Esophagus squamous epithelium (tissue), 5 donors: ENCODE measurements at regions not wholly inside any gene's neighbourhood (a gene's known extent, or its start where the extent isn't known, plus 50 kb on each side); places are given as distances from the start of the nearest gene placed in this dataset.

Experiments
- DNase-seq: peaks from one replicate; lab custom pipeline; 2025; lab: John Stamatoyannopoulos, UW
- H3K27ac ChIP-seq, 4 donors: fragments of 200-600 bp; sonication (generic); one replicate each; pipeline ENCODE4 v1.5.1; 2016 to 2019; ENCODE audit warnings: mild to moderate bottlenecking in 1 of 4
- H3K27me3 ChIP-seq, 4 donors: fragments of 200-600 bp; sonication (generic); 1 replicate in 3 of 4; 2 replicates in 1 of 4; pipeline versions ENCODE4 v1.5.1 to v1.6.0; 2017 to 2021; ENCODE audit warnings: antibody characterized with exemption in 1 of 4
- H3K36me3 ChIP-seq, 3 donors: fragments of 200-600 bp; sonication (generic); one replicate each; pipeline ENCODE4 v1.5.1; 2016 to 2019
- H3K4me1 ChIP-seq, 3 donors: fragments of 200-600 bp; sonication (generic); one replicate each; pipeline ENCODE4 v1.5.1; 2017 to 2019
- H3K4me3 ChIP-seq, 4 donors: fragments of 200-600 bp; sonication (generic); 1 replicate in 3 of 4; 2 replicates in 1 of 4; pipeline ENCODE4 v1.5.1; 2016 to 2019; ENCODE audit warnings: mild to moderate bottlenecking in 2 of 4, moderate library complexity in 1 of 4
- H3K9me3 ChIP-seq, 3 donors: fragments of 200-600 bp; sonication (generic); one replicate each; pipeline ENCODE4 v1.5.1; 2016 to 2019
- CTCF ChIP-seq, 6 experiments: fragments of 450-650 bp in 4 of 6; fragments of 200-600 bp in 2 of 6; sonication (generic) in 2 of 6; IDR thresholded peaks; one replicate each; pipeline ENCODE4 v1.5.1; 2016 to 2019; ENCODE audit warnings: antibody characterized with exemption in 6 of 6, mild to moderate bottlenecking in 4 of 6, moderate library complexity in 4 of 6
- POLR2A ChIP-seq, 4 donors: fragments of 450-650 bp; IDR thresholded peaks; one replicate each; pipeline ENCODE4 v1.6.1; 2017; ENCODE audit warnings: antibody characterized with exemption in 4 of 4, mild to moderate bottlenecking in 4 of 4, moderate library complexity in 3 of 4
- WGBS, 2 donors: methylation state at CpG; one replicate each; pipeline ENCODE4 v1.1.5; 2018; 5-methylcytosine and 5-hydroxymethylcytosine counted together
- intact Hi-C: fragments of 100-400 bp; cut with DNase I; formaldehyde crosslinking; loops from one replicate; pipeline ENCODE4 v1.15.0; 2022
- donor health status: DM: yes; HTN: yes; CAD: no.

- Histone ChIP-seq H3K4me1 (no peaks in the 10 kb centered on the region), H3K9me3 (no peaks in the 10 kb centered on the region), H3K27me3 (no peaks in the 10 kb centered on the region), H3K4me3 (no peak overlapping the region), H3K27ac (no peak overlapping the region), H3K36me3 (no peaks in the 10 kb centered on the region)
- WGBS, 2 donors = 41 to 62% methylated on average over 3 of the region's 3 CpGs
- TF ChIP-seq CTCF (IDR thresholded peaks at IDR 0.05) = no peak
- TF ChIP-seq POLR2A (IDR thresholded peaks at IDR 0.05) = no peak
- intact Hi-C loops = no loop called here
- DNase-seq = no peak
Measured at GRCh38 chr5:12910641-12911040, 1006.4 kb upstream of the CTNND2 start.

GRCh38 chr5:12902611-12903010, 998.4 kb upstream of the CTNND2 start:
- Histone ChIP-seq H3K27me3 (no peaks in the 10 kb centered on the region), H3K27ac (no peak overlapping the region), H3K4me1 (no peaks in the 10 kb centered on the region), H3K4me3 (no peak overlapping the region), H3K9me3 (no peaks in the 10 kb centered on the region), H3K36me3 (no peaks in the 10 kb centered on the region)
- intact Hi-C loops = no loop called here
- 31 to 42% methylated on average over 3 to 4 of the region's 4 CpGs for WGBS, 2 donors
- TF ChIP-seq CTCF (IDR thresholded peaks at IDR 0.05) (no peak), POLR2A (IDR thresholded peaks at IDR 0.05) (no peak)
- DNase-seq = no peak

GRCh38 chr5:12901696-12902095, 997.5 kb upstream of the CTNND2 start:
- Histone ChIP-seq H3K27me3 (no peaks in the 10 kb centered on the region), H3K27ac (no peak overlapping the region), H3K4me1 (no peaks in the 10 kb centered on the region), H3K9me3 (no peaks in the 10 kb centered on the region), H3K36me3 (no peaks in the 10 kb centered on the region), H3K4me3 (no peak overlapping the region)
- WGBS, 2 donors = 68 to 93% methylated on average over 1 of the region's 1 CpG
- TF ChIP-seq POLR2A (IDR thresholded peaks at IDR 0.05) = no peak
- TF ChIP-seq CTCF (IDR thresholded peaks at IDR 0.05) = no peak
- DNase-seq = no peak
- intact Hi-C loops = no loop called here

- H3K36me3 ChIP-seq = no peaks in the 10 kb centered on the region
- H3K9me3 ChIP-seq = no peaks in the 10 kb centered on the region
- no peak overlapping the region for H3K27ac ChIP-seq
- H3K27me3 ChIP-seq = no peaks in the 10 kb centered on the region
- intact Hi-C loops = no loop called here
- no peak for DNase-seq
- 74 to 83% methylated on average over 3 of the region's 3 CpGs for WGBS, 2 donors
- H3K4me3 ChIP-seq = no peak overlapping the region
- TF ChIP-seq POLR2A (IDR thresholded peaks at IDR 0.05) (no peak), CTCF (IDR thresholded peaks at IDR 0.05) (no peak)
- H3K4me1 ChIP-seq = no peaks in the 10 kb centered on the region
Measured at GRCh38 chr5:12896086-12896485, 991.8 kb upstream of the CTNND2 start.

- no peak overlapping the region for H3K27ac ChIP-seq
- 32 to 60% methylated on average over 2 of the region's 2 CpGs for WGBS, 2 donors
- H3K36me3 ChIP-seq = no peaks in the 10 kb centered on the region
- H3K4me1 ChIP-seq = no peaks in the 10 kb centered on the region
- TF ChIP-seq CTCF (IDR thresholded peaks at IDR 0.05) (no peak), POLR2A (IDR thresholded peaks at IDR 0.05) (no peak)
- no peaks in the 10 kb centered on the region for H3K27me3 ChIP-seq
- no peak overlapping the region for H3K4me3 ChIP-seq
- no peaks in the 10 kb centered on the region for H3K9me3 ChIP-seq
- no peak for DNase-seq
- intact Hi-C loops = no loop called here
Measured at GRCh38 chr5:12885018-12885417, 980.8 kb upstream of the CTNND2 start.
